Peyer's patch (tissue), 4 donors: ENCODE measurements at regions not wholly inside any gene's neighbourhood (a gene's known extent, or its start where the extent isn't known, plus 50 kb on each side); places are given as distances from the start of the nearest gene placed in this dataset.
"Not testable (repeated sequence)": the region's sequence is repeated elsewhere in the genome, so short reads cannot be mapped to it uniquely, and the experiment has no call there.

Source experiments
- CTCF ChIP-seq, 6 experiments: fragments of 450-650 bp in 4 of 6; fragments of 200-600 bp in 2 of 6; sonication (generic) in 1 of 6; IDR thresholded peaks; one replicate each; pipeline ENCODE4 v1.5.1; 2017 to 2019; ENCODE audit warnings: antibody characterized with exemption in 6 of 6, mild to moderate bottlenecking in 3 of 6, moderate library complexity in 1 of 6
- POLR2A ChIP-seq, 2 donors: fragments of 450-650 bp; IDR thresholded peaks; one replicate each; pipeline ENCODE4 v1.5.1; 2017; ENCODE audit warnings: antibody characterized with exemption in 2 of 2, mild to moderate bottlenecking in 2 of 2, moderate library complexity in 2 of 2

GRCh38 chr7:52159421-52159820 lies 842.8 kb upstream of the COBL start:
- not testable (repeated sequence) for TF ChIP-seq CTCF, POLR2A (IDR thresholded peaks at IDR 0.05)
